ENCODE measurements at regions not wholly inside any gene's neighbourhood (a gene's known extent, or its start where the extent isn't known, plus 50 kb on each side); places are given as distances from the start of the nearest gene placed in this dataset.

- no peak for TF ChIP-seq CTCF (IDR thresholded peaks at IDR 0.05)
- no peak for TF ChIP-seq POLR2A (IDR thresholded peaks at IDR 0.05)
- no peak for TF ChIP-seq POLR2AphosphoS5 (IDR thresholded peaks at IDR 0.05)
- no peak for TF ChIP-seq EP300 (IDR thresholded peaks at IDR 0.05)
These were observed 128.8 kb upstream of the DYRK2 start for GRCh38 chr12:67519484-67520433.

Data from stomach (tissue), 4 donors.